Small intestine (tissue), 7 donors: ENCODE measurements at regions not wholly inside any gene's neighbourhood (a gene's known extent, or its start where the extent isn't known, plus 50 kb on each side); places are given as distances from the start of the nearest gene placed in this dataset.

Source experiments
- DNase-seq, 2 donors: peaks; one replicate each; pipeline versions ENCODE4 v3.0.0 to v3.0.0-alpha.2; 2013
- FAIRE-seq: peaks from 2 replicates; lab custom pipeline; 2012; peaks lifted over from hg19 to GRCh38; lab: Jason Lieb, UNC
- H3K27ac ChIP-seq, 3 donors: one replicate each; pipeline ENCODE4 v1.5.1; 2013; ENCODE audit warnings: low read length in 2 of 3, mild to moderate bottlenecking in 2 of 3, control low read depth in 1 of 3, inconsistent platforms in 1 of 3, low read depth in 1 of 3, moderate library complexity in 1 of 3
- H3K27me3 ChIP-seq, 3 donors: one replicate each; pipeline ENCODE4 v1.6.1; 2013; ENCODE audit warnings: low read length in 3 of 3, inconsistent platforms in 1 of 3; ENCODE audit not compliant: control insufficient read depth in 3 of 3, insufficient read depth in 3 of 3
- H3K36me3 ChIP-seq, 3 donors: one replicate each; pipeline ENCODE4 v1.6.1; 2013; ENCODE audit warnings: low read length in 3 of 3, inconsistent platforms in 1 of 3, low read depth in 1 of 3, mild to moderate bottlenecking in 1 of 3, moderate library complexity in 1 of 3; ENCODE audit not compliant: control insufficient read depth in 3 of 3, insufficient read depth in 2 of 3
- H3K4me1 ChIP-seq, 3 donors: one replicate each; pipeline ENCODE4 v1.6.1; 2013; ENCODE audit warnings: low read length in 2 of 3, inconsistent platforms in 1 of 3, low read depth in 1 of 3, mild to moderate bottlenecking in 1 of 3, moderate library complexity in 1 of 3; ENCODE audit not compliant: control insufficient read depth in 3 of 3, insufficient read depth in 2 of 3
- H3K4me3 ChIP-seq, 3 donors: one replicate each; pipeline ENCODE4 v1.5.1; 2013; ENCODE audit warnings: low read length in 3 of 3, control low read depth in 1 of 3, inconsistent platforms in 1 of 3, low read depth in 1 of 3, mild to moderate bottlenecking in 1 of 3, moderate library complexity in 1 of 3
- H3K9me3 ChIP-seq, 2 donors: one replicate each; pipeline ENCODE4 v1.6.1; 2013; ENCODE audit warnings: low read depth in 1 of 2, low read length in 1 of 2; ENCODE audit not compliant: control insufficient read depth in 2 of 2, insufficient read depth in 1 of 2
- WGBS, 3 donors: extraction: QIAGEN DNeasy Blood & Tissue Kit; methylation state at CpG; one replicate each; pipeline ENCODE4 v1.1.7; 2013; 5-methylcytosine and 5-hydroxymethylcytosine counted together
- donor health status: healthy with polysubstance abuse.
- donor health status: control.
- donor health status: control.
- donor health status: Bipolar disorder and iron deficiency.
- donor health status: healthy.

DNA sequence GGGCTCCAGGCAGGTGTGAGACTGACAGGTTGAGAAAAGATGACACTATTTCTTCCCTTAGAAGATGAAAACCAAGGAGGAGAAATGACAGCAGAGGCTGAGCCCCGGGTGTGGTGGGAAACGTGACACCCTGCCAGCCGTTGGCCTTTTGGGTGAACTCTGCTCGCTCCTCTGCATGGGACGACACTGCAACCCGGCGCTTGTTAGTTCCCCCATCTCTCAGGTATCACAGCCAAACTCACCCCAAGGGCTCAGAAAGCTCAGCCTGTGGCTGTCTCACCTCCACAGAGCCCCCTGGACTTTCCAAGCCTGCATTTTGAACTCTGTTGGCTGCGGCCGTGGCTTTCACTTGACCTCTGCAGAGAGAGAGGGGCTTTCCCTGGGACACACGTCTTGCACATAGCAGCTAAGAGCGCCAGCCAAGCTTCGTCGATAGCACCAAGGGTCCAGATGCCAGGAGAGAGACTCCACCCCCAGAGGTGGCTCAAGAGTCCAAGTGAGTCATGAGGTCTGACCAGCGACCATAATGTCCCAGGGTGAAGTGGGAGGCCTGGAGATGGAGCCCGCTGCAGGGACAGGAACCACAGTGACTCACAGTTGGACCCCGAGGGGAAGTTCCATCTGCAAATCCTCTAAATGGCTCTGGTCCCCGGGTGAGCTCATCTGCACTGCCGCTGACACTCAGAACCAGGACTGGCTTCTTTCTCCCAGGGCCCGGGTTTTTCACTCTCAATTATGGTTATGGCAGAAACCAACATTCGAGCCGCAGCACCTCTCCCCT lies 301.9 kb downstream of the SOX9 start:
- no peaks in the 10 kb centered on the region for H3K27me3 ChIP-seq
- H3K27ac ChIP-seq = peak overlapping the region; percentile 37 to 93 (median 82)
- DNase-seq = peak; percentile 86 to 95
- H3K4me3 ChIP-seq = peak overlapping the region in 1 of 3 donors; percentile 5
- no peak for FAIRE-seq
- H3K9me3 ChIP-seq = peaks cover 2 to 10% of the 10 kb centered on the region in 2 donors
- peaks cover 14 to 78% (median 20%) of the 10 kb centered on the region in 3 donors for H3K4me1 ChIP-seq
- peaks cover 0 to 42% (median 0%) of the 10 kb centered on the region in 3 donors for H3K36me3 ChIP-seq
- 21 to 38% (median 32%) methylated on average over 21 of the region's 21 CpGs for WGBS, 3 donors

DNA sequence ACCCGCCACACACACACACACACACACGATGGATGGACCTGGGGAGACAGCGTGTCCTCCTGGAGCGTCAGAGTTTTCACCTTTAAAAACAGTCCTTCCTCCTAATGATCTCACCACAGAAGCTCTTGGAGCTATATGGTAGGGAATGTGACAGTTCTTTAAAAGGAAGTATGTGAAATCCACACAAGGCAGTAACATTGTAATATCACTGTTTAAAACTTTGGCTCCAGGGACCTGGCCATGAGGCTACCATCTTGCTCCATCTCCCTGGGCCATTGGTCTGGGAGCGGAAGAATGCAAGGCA lies 302.4 kb downstream of the SOX9 start:
- H3K4me1 ChIP-seq = peaks cover 14 to 84% (median 20%) of the 10 kb centered on the region in 3 donors
- peaks cover 0 to 37% (median 0%) of the 10 kb centered on the region in 3 donors for H3K36me3 ChIP-seq
- peak overlapping the region; percentile 37 to 93 (median 82) for H3K27ac ChIP-seq
- no peak for DNase-seq
- WGBS, 3 donors = 80 to 81% (median 81%) methylated on average over 5 of the region's 5 CpGs
- no peaks in the 10 kb centered on the region for H3K27me3 ChIP-seq
- no peak overlapping the region for H3K4me3 ChIP-seq
- no peak for FAIRE-seq
- peaks cover 0 to 4% of the 10 kb centered on the region in 2 donors for H3K9me3 ChIP-seq

GRCh38 chr17:72423718-72424117 lies 302.9 kb downstream of the SOX9 start:
- Histone ChIP-seq H3K27me3 (no peaks in the 10 kb centered on the region), H3K36me3 (peaks cover 0 to 34% (median 0%) of the 10 kb centered on the region in 3 donors), H3K4me3 (no peak overlapping the region), H3K9me3 (no peaks in the 10 kb centered on the region), H3K4me1 (peaks cover 14 to 89% (median 20%) of the 10 kb centered on the region in 3 donors), H3K27ac (peak overlapping the region in 1 of 3 donors; percentile 82)
- DNase-seq = no peak
- 78 to 91% (median 85%) methylated on average over 14 of the region's 14 CpGs for WGBS, 3 donors
- FAIRE-seq = no peak

GRCh38 chr17:72424505-72425117 lies 303.8 kb downstream of the SOX9 start:
- 87 to 93% (median 91%) methylated on average over 12 of the region's 12 CpGs for WGBS, 3 donors
- Histone ChIP-seq H3K36me3 (peaks cover 0 to 34% (median 0%) of the 10 kb centered on the region in 3 donors), H3K4me3 (no peak overlapping the region), H3K27ac (no peak overlapping the region), H3K4me1 (peaks cover 13 to 89% (median 22%) of the 10 kb centered on the region in 3 donors), H3K27me3 (no peaks in the 10 kb centered on the region), H3K9me3 (no peaks in the 10 kb centered on the region)
- FAIRE-seq (no peak), DNase-seq (no peak)

GRCh38 chr17:72425133-72425793 lies 304.4 kb downstream of the SOX9 start:
- DNase-seq (no peak), FAIRE-seq (no peak)
- peaks cover 10 to 89% (median 22%) of the 10 kb centered on the region in 3 donors for H3K4me1 ChIP-seq
- peak overlapping the region in 1 of 3 donors; percentile 82 for H3K27ac ChIP-seq
- 84 to 94% (median 89%) methylated on average over 7 of the region's 7 CpGs for WGBS, 3 donors
- H3K36me3 ChIP-seq = peaks cover 0 to 31% (median 0%) of the 10 kb centered on the region in 3 donors
- no peak overlapping the region for H3K4me3 ChIP-seq
- no peaks in the 10 kb centered on the region for H3K27me3 ChIP-seq
- no peaks in the 10 kb centered on the region for H3K9me3 ChIP-seq

DNA sequence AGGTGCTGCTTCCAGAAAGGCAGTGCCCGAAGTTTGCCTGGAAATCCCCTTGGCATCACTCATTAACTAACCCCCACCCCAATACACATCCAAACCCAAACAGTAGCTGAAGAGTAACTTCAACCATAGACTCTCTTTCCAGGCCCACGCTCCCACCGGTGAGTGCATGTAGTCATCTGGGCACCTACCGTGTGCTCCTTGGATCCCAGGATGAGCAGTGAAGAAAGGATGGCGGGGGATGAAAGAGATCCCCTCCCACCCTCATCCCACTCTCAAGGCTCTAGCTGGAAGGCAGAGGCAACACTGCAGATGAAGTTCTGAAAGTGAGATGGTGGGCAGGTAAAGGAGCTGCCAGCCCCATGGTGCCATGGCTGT lies 305.0 kb downstream of the SOX9 start:
- Histone ChIP-seq H3K27me3 (no peaks in the 10 kb centered on the region), H3K4me3 (no peak overlapping the region), H3K36me3 (peaks cover 0 to 26% (median 0%) of the 10 kb centered on the region in 3 donors), H3K9me3 (no peaks in the 10 kb centered on the region), H3K4me1 (peaks cover 6 to 89% (median 20%) of the 10 kb centered on the region in 3 donors), H3K27ac (peak overlapping the region in 1 of 3 donors; percentile 82)
- 78 to 83% (median 79%) methylated on average over 5 of the region's 5 CpGs for WGBS, 3 donors
- DNase-seq (no peak), FAIRE-seq (no peak)

DNA sequence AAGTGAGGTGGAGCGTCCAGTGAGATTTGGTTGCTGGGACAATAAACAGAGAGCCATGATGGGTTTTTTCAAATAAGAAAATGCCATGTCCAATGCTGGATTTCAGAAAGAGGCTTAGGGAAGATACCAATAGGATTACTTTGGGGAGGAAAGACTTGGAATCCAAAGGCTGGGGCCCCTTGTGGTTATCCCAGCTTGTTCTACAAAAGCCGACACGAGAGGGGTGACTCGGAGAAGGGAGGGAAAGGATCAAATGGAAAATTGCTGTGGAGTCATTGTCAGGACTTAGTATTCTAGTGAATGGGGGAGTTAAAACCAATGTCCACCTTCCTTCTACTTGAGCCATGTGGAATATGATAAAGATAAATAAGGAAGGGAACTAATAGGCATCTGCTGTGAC lies 305.5 kb downstream of the SOX9 start:
- H3K9me3 ChIP-seq = no peaks in the 10 kb centered on the region
- FAIRE-seq (no peak), DNase-seq (no peak)
- no peaks in the 10 kb centered on the region for H3K27me3 ChIP-seq
- H3K4me3 ChIP-seq = no peak overlapping the region
- WGBS, 3 donors = 74 to 79% (median 79%) methylated on average over 4 of the region's 4 CpGs
- H3K36me3 ChIP-seq = peaks cover 0 to 25% (median 0%) of the 10 kb centered on the region in 3 donors
- H3K4me1 ChIP-seq = peaks cover 6 to 91% (median 19%) of the 10 kb centered on the region in 3 donors
- H3K27ac ChIP-seq = peak overlapping the region in 2 of 3 donors; percentile 33 to 82
